Liver (tissue), 8 donors: ENCODE measurements at regions not wholly inside any gene's neighbourhood (a gene's known extent, or its start where the extent isn't known, plus 50 kb on each side); places are given as distances from the start of the nearest gene placed in this dataset.

Source experiments
- DNase-seq: peaks from one replicate; pipeline ENCODE4 v3.0.0-alpha.2; 2017; ENCODE audit warnings: low spot score
- H3K27ac ChIP-seq, 2 donors: one replicate each; pipeline ENCODE4 v1.7.0; 2013; ENCODE audit warnings: inconsistent platforms in 2 of 2, low read length in 2 of 2, control low read depth in 1 of 2, low read depth in 1 of 2, mild to moderate bottlenecking in 1 of 2
- H3K27me3 ChIP-seq, 4 donors: one replicate each; pipeline versions ENCODE4 v1.6.1 to v1.7.0; 2013; ENCODE audit warnings: low read length in 3 of 4, inconsistent platforms in 1 of 4, mild to moderate bottlenecking in 1 of 4, moderate library complexity in 1 of 4; ENCODE audit not compliant: control insufficient read depth in 4 of 4, insufficient read depth in 4 of 4
- H3K36me3 ChIP-seq, 4 donors: one replicate each; pipeline versions ENCODE4 v1.6.1 to v1.7.0; 2013; ENCODE audit warnings: low read length in 3 of 4, mild to moderate bottlenecking in 3 of 4, low read depth in 1 of 4, moderate library complexity in 1 of 4; ENCODE audit not compliant: control insufficient read depth in 4 of 4, insufficient read depth in 3 of 4
- H3K4me1 ChIP-seq, 4 donors: one replicate each; pipeline versions ENCODE4 v1.6.1 to v1.7.0; 2013; ENCODE audit warnings: low read length in 3 of 4, mild to moderate bottlenecking in 3 of 4, moderate library complexity in 1 of 4; ENCODE audit not compliant: control insufficient read depth in 4 of 4, insufficient read depth in 4 of 4
- H3K4me3 ChIP-seq, 3 donors: one replicate each; pipeline versions ENCODE4 v1.6.1 to v1.7.0; 2013; ENCODE audit warnings: low read length in 3 of 3, control low read depth in 1 of 3, low read depth in 1 of 3, mild to moderate bottlenecking in 1 of 3
- H3K9ac ChIP-seq, 2 donors: one replicate each; pipeline ENCODE4 v1.7.0; 2013; ENCODE audit warnings: low read length in 2 of 2, mild to moderate bottlenecking in 2 of 2, moderate library complexity in 2 of 2, control low read depth in 1 of 2, low read depth in 1 of 2
- H3K9me3 ChIP-seq, 4 donors: one replicate each; pipeline versions ENCODE4 v1.6.1 to v1.7.0; 2013; ENCODE audit warnings: low read length in 3 of 4; ENCODE audit not compliant: control insufficient read depth in 4 of 4
- CTCF ChIP-seq: fragments of 150-350 bp; IDR thresholded peaks from 2 replicates; pipeline ENCODE4 v1.5.1; 2017; ENCODE audit warnings: improper control_type of control experiment, low read depth, low read length; ENCODE audit not compliant: missing input control
- FOXA1 ChIP-seq: IDR thresholded peaks from 2 replicates; pipeline ENCODE4 v1.6.1; 2016; ENCODE audit warnings: antibody characterized with exemption
- GABPA ChIP-seq, 2 donors: IDR thresholded peaks in 1 of 2; conservative IDR thresholded peaks in 1 of 2; 2 replicates each; pipeline ENCODE4 v1.6.1; 2016; ENCODE audit warnings: antibody characterized with exemption in 2 of 2, mild to moderate bottlenecking in 1 of 2, moderate library complexity in 1 of 2
- HNF4G ChIP-seq: IDR thresholded peaks from 2 replicates; pipeline ENCODE4 v1.6.1; 2016; ENCODE audit warnings: antibody characterized with exemption
- JUND ChIP-seq, 2 donors: IDR thresholded peaks; 2 replicates each; pipeline ENCODE4 v1.6.1; 2016; ENCODE audit warnings: antibody characterized with exemption in 2 of 2
- MAX ChIP-seq: IDR thresholded peaks from 2 replicates; pipeline ENCODE4 v1.6.1; 2016; ENCODE audit warnings: antibody characterized with exemption
- NR2F2 ChIP-seq: IDR thresholded peaks from 2 replicates; pipeline ENCODE4 v1.6.1; 2016; ENCODE audit warnings: antibody characterized with exemption
- RAD21 ChIP-seq, 2 donors: IDR thresholded peaks; 2 replicates each; pipeline ENCODE4 v1.6.1; 2016; ENCODE audit warnings: antibody characterized with exemption in 2 of 2, mild to moderate bottlenecking in 2 of 2
- RXRA ChIP-seq, 2 donors: IDR thresholded peaks; 2 replicates each; pipeline ENCODE4 v1.6.1; 2017 to 2018; ENCODE audit warnings: antibody characterized with exemption in 2 of 2, mild to moderate bottlenecking in 1 of 2
- TAF1 ChIP-seq: conservative IDR thresholded peaks from 2 replicates; pipeline ENCODE4 v1.6.1; 2016; ENCODE audit warnings: antibody characterized with exemption, mild to moderate bottlenecking
- YY1 ChIP-seq: IDR thresholded peaks from 2 replicates; pipeline ENCODE4 v1.6.1; 2016; ENCODE audit warnings: antibody characterized with exemption, mild to moderate bottlenecking
- WGBS: extraction: QIAGEN DNeasy Blood & Tissue Kit; methylation state at CpG from one replicate; pipeline ENCODE4 v1.1.7; 2013; 5-methylcytosine and 5-hydroxymethylcytosine counted together
- TF ChIP-seq, protein P1 (sequence below): IDR thresholded peaks from 2 replicates; pipeline ENCODE4 v1.6.1; 2016; ENCODE audit warnings: antibody characterized with exemption
- TF ChIP-seq, protein P2 (sequence below): IDR thresholded peaks from 2 replicates; pipeline ENCODE4 v1.6.1; 2016; ENCODE audit warnings: antibody characterized with exemption
- donor health status: healthy.
- donor health status: healthy.
- donor health status: healthy.
- donor health status: healthy.
- donor health status: healthy.

DNA sequence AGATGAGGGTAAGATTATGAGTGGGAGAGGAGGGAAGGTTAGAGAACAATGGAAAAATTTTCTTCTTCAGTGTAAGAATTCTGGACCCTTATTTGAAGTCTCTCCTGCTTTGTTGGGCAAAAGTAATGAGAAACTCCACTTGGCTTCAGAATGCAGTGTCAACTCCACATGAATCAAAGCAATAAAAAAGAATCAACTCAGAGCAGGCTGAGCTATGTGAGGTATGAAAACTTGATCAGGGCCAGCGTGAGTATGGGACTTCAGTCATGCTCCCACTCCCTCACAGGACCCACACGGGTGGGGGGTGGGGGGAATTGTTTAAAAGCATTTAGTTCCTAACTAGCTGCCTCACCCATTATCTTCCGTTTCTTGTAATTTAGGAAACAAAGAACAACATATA is 502.2 kb downstream of the PDCD6IP start (continued):
- TF ChIP-seq CTCF (no peak), TAF1 (no peak), FOXA1 (no peak)

DNA sequence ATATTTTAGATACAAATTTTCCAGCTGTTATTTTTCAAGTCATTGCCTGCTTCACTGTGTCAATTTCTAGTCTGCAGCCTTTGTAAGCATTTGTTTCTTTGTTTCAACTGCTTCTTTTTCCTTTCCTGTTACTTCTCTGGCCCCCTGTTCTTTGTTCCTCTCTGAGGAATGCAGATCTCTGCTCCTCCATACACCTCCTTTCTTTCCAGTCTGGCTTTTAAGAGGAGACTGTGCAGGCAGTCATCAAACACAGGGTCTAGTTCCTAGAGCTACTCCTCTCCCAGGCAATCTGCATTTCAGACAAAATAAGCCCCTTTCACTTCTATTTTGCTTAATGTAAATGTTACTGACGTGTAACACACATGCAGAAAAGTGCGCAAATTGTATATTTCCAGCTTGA is 502.9 kb downstream of the PDCD6IP start:
- Histone ChIP-seq H3K9ac (no peak overlapping the region), H3K36me3 (no peaks in the 10 kb centered on the region), H3K9me3 (no peaks in the 10 kb centered on the region), H3K27me3 (peaks cover 0 to 4% (median 2%) of the 10 kb centered on the region in 4 donors), H3K4me1 (no peaks in the 10 kb centered on the region), H3K4me3 (no peak overlapping the region), H3K27ac (no peak overlapping the region)
- WGBS: 73% methylated on average over 2 of the region's 2 CpGs
- DNase-seq: no peak
- TF ChIP-seq, protein P1, sequence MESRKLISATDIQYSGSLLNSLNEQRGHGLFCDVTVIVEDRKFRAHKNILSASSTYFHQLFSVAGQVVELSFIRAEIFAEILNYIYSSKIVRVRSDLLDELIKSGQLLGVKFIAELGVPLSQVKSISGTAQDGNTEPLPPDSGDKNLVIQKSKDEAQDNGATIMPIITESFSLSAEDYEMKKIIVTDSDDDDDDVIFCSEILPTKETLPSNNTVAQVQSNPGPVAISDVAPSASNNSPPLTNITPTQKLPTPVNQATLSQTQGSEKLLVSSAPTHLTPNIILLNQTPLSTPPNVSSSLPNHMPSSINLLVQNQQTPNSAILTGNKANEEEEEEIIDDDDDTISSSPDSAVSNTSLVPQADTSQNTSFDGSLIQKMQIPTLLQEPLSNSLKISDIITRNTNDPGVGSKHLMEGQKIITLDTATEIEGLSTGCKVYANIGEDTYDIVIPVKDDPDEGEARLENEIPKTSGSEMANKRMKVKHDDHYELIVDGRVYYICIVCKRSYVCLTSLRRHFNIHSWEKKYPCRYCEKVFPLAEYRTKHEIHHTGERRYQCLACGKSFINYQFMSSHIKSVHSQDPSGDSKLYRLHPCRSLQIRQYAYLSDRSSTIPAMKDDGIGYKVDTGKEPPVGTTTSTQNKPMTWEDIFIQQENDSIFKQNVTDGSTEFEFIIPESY: no peak
- TF ChIP-seq HNF4G (no peak), GABPA (IDR thresholded peaks at IDR 0.05 in 1 of 2, conservative IDR thresholded peaks at IDR 0.05 in 1 of 2) (no peak), NR2F2 (no peak), RXRA (IDR thresholded peaks at IDR 0.05) (no peak), MAX (no peak), YY1 (no peak), JUND (IDR thresholded peaks at IDR 0.05) (no peak), TAF1 (no peak)
- TF ChIP-seq, protein P2, sequence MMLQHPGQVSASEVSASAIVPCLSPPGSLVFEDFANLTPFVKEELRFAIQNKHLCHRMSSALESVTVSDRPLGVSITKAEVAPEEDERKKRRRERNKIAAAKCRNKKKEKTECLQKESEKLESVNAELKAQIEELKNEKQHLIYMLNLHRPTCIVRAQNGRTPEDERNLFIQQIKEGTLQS: no peak

DNA sequence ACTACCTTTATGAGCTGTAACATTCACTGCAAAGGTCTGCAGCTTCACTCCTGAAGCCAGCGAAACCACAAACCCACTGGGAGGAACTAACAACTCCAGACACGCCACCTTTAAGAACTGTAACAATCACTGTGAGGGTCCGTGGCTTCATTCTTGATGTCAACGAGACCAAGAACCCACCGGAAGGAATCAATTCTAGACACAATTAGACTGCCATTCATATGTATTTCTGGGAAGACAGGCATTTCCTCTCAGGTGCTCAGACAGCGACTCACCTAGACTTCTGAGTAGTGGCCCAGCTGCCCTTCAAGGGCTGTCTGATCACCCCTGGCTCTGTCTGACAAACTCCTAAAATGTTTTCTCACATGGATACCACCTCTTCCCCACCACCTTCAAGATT is 506.8 kb downstream of the PDCD6IP start:
- TF ChIP-seq NR2F2: no peak
- no peak for TF ChIP-seq RAD21 (IDR thresholded peaks at IDR 0.05)
- no peak for TF ChIP-seq CTCF
- TF ChIP-seq JUND (IDR thresholded peaks at IDR 0.05): no peak
- 87% methylated on average over 6 of the region's 6 CpGs for WGBS
- Histone ChIP-seq H3K36me3 (no peaks in the 10 kb centered on the region), H3K27me3 (peaks cover 0 to 3% (median 0%) of the 10 kb centered on the region in 4 donors), H3K9ac (no peak overlapping the region), H3K9me3 (no peaks in the 10 kb centered on the region), H3K4me3 (no peak overlapping the region), H3K4me1 (no peaks in the 10 kb centered on the region), H3K27ac (no peak overlapping the region)
- no peak for DNase-seq
